Cardiac septum (tissue), 1 donor: ENCODE measurements at regions not wholly inside any gene's neighbourhood (a gene's known extent, or its start where the extent isn't known, plus 50 kb on each side); places are given as distances from the start of the nearest gene placed in this dataset.
"Not testable (repeated sequence)": the region's sequence is repeated elsewhere in the genome, so short reads cannot be mapped to it uniquely, and the experiment has no call there.

Source experiments
- DNase-seq: peaks from one replicate; pipeline ENCODE4 v3.0.0-alpha.2; 2020; ENCODE audit warnings: low spot score
- intact Hi-C: fragments of 100-400 bp; cut with DNase I; formaldehyde crosslinking; loops from one replicate; pipeline ENCODE4 v1.14.0; 2022
- donor health status: DM: no; HTN: no; CAD: no.

- DNase-seq, intact Hi-C loops: not testable (repeated sequence)
Measured at GRCh38 chr11:106317208-106317773, 239.8 kb downstream of the AASDHPPT start.

- DNase-seq: no peak
- intact Hi-C loops: no loop called here
Measured at GRCh38 chr11:106321601-106322000, 244.1 kb downstream of the AASDHPPT start.

- intact Hi-C loops: no loop called here
Measured at GRCh38 chr11:106322106-106322505, 244.6 kb downstream of the AASDHPPT start.

GRCh38 chr11:106326087-106326486, 248.6 kb downstream of the AASDHPPT start:
- no peak for DNase-seq
- intact Hi-C loops: no loop called here

More at GRCh38 chr11:106322106-106322505, 244.6 kb downstream of the AASDHPPT start:
- no peak for DNase-seq

GRCh38 chr11:106327134-106327533, 249.7 kb downstream of the AASDHPPT start:
- DNase-seq: no peak
- intact Hi-C loops: no loop called here

- DNase-seq: no peak
- intact Hi-C loops: no loop called here
Measured at GRCh38 chr11:106327637-106328036, 250.2 kb downstream of the AASDHPPT start.

- intact Hi-C loops: no loop called here
- DNase-seq: no peak
Measured at GRCh38 chr11:106329273-106330018, 252.0 kb downstream of the AASDHPPT start.

GRCh38 chr11:106331176-106331575, 253.7 kb downstream of the AASDHPPT start:
- intact Hi-C loops: no loop called here
- no peak for DNase-seq

GRCh38 chr11:106333678-106334077, 256.2 kb downstream of the AASDHPPT start:
- intact Hi-C loops: no loop called here
- no peak for DNase-seq

GRCh38 chr11:106344394-106344793, 266.9 kb downstream of the AASDHPPT start:
- DNase-seq: no peak
- intact Hi-C loops: no loop called here

- no peak for DNase-seq
- intact Hi-C loops: no loop called here
Measured at GRCh38 chr11:106344966-106345365, 267.5 kb downstream of the AASDHPPT start.

- intact Hi-C loops: no loop called here
- no peak for DNase-seq
Measured at GRCh38 chr11:106353031-106353430, 275.6 kb downstream of the AASDHPPT start.

- intact Hi-C loops: no loop called here
Measured at GRCh38 chr11:106369224-106369623, 291.8 kb downstream of the AASDHPPT start.

GRCh38 chr11:106378513-106379179, 301.2 kb downstream of the AASDHPPT start:
- intact Hi-C loops: no loop called here

More at GRCh38 chr11:106369224-106369623, 291.8 kb downstream of the AASDHPPT start:
- no peak for DNase-seq

GRCh38 chr11:106379265-106379664, 301.8 kb downstream of the AASDHPPT start:
- intact Hi-C loops: no loop called here
- DNase-seq: no peak

More at GRCh38 chr11:106378513-106379179, 301.2 kb downstream of the AASDHPPT start:
- DNase-seq: no peak

- no peak for DNase-seq
- intact Hi-C loops: no loop called here
Measured at GRCh38 chr11:106379712-106380111, 302.2 kb downstream of the AASDHPPT start.

- intact Hi-C loops: no loop called here
- DNase-seq: no peak
Measured at GRCh38 chr11:106381895-106382294, 304.4 kb downstream of the AASDHPPT start.

- intact Hi-C loops: no loop called here
- no peak for DNase-seq
Measured at GRCh38 chr11:106384429-106384828, 307.0 kb downstream of the AASDHPPT start.

- DNase-seq: no peak
- intact Hi-C loops: no loop called here
Measured at GRCh38 chr11:106386519-106386918, 309.1 kb downstream of the AASDHPPT start.

- DNase-seq: no peak
- intact Hi-C loops: no loop called here
Measured at GRCh38 chr11:106389101-106389500, 311.6 kb downstream of the AASDHPPT start.

- no peak for DNase-seq
- intact Hi-C loops: no loop called here
Measured at GRCh38 chr11:106390078-106390477, 312.6 kb downstream of the AASDHPPT start.
